ENCODE measurements at regions not wholly inside any gene's neighbourhood (a gene's known extent, or its start where the extent isn't known, plus 50 kb on each side); places are given as distances from the start of the nearest gene placed in this dataset.

DNA sequence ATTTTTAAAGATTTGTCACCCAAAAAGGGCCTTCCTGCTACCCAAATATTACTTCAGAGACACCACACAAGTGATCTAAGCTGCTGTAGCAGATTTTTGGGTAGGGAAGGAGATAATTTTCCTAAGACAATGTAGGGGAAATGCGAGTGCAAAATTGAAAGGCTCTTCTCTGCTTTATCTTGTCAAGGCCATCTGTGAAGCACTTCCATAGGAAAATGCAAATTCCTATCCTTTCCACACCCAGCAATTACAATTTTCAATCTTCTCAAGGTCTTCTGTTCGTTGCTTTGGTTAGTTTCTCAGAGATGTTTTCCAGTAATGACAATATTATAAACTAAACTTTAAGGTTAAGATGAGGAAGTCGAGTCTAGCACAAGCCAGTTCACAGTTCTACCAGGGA is 53.4 kb downstream of the HDGFL1 start:
- TF ChIP-seq, protein P1, sequence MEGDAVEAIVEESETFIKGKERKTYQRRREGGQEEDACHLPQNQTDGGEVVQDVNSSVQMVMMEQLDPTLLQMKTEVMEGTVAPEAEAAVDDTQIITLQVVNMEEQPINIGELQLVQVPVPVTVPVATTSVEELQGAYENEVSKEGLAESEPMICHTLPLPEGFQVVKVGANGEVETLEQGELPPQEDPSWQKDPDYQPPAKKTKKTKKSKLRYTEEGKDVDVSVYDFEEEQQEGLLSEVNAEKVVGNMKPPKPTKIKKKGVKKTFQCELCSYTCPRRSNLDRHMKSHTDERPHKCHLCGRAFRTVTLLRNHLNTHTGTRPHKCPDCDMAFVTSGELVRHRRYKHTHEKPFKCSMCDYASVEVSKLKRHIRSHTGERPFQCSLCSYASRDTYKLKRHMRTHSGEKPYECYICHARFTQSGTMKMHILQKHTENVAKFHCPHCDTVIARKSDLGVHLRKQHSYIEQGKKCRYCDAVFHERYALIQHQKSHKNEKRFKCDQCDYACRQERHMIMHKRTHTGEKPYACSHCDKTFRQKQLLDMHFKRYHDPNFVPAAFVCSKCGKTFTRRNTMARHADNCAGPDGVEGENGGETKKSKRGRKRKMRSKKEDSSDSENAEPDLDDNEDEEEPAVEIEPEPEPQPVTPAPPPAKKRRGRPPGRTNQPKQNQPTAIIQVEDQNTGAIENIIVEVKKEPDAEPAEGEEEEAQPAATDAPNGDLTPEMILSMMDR (IDR thresholded peaks at IDR 0.05; ENCODE audit: poor library complexity): no peak
- TF ChIP-seq EZH2phosphoT487 (IDR thresholded peaks at IDR 0.05; ENCODE audit: low read depth, severe bottlenecking, unreplicated experiment) (no peak), EZH2 (IDR thresholded peaks at IDR 0.05; ENCODE audit: borderline replicate concordance) (no peak)
